Left ventricle myocardium superior (tissue), 1 donor: ENCODE measurements at regions not wholly inside any gene's neighbourhood (a gene's known extent, or its start where the extent isn't known, plus 50 kb on each side); places are given as distances from the start of the nearest gene placed in this dataset.
"Not testable (repeated sequence)": the region's sequence is repeated elsewhere in the genome, so short reads cannot be mapped to it uniquely, and the experiment has no call there.

Source experiments
- ATAC-seq: fragments of 200-7000 bp; cut with Tn5 transposase; one replicate; pipeline ENCODE4 v1.9.1; 2020; ENCODE audit warnings: mild to moderate bottlenecking, moderate library complexity
- DNase-seq: peaks from one replicate; pipeline ENCODE4 v3.0.0-alpha.2; 2020
- intact Hi-C: fragments of 100-400 bp; cut with micrococcal nuclease; formaldehyde crosslinking; loops from one replicate; pipeline ENCODE4 v1.11.0; 2022
- donor health status: DM: no; HTN: yes; CAD: no; lungs with severe emphysema.

DNA sequence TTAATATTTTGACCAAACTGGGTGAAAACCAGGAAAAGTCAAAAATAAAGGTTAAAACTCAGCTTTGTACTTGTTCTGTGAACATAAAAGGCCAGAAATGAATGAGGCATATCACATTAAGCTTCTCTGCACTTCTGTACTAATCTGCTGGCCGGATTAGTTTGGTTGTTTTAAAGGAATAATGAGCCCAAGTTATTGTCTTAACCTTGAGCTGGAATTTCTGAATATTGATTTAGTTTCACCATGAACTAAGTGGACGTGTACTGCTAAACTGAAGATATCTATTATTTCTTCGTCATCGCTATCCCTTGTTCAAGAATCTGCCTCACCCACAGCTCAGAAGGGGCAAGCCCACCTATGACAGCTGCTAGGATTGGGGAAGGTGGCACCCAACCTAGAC, 101.1 kb upstream of the FRMD4A start:
- ATAC-seq: no peak
- DNase-seq: no peak
- intact Hi-C loops: no loop called here

DNA sequence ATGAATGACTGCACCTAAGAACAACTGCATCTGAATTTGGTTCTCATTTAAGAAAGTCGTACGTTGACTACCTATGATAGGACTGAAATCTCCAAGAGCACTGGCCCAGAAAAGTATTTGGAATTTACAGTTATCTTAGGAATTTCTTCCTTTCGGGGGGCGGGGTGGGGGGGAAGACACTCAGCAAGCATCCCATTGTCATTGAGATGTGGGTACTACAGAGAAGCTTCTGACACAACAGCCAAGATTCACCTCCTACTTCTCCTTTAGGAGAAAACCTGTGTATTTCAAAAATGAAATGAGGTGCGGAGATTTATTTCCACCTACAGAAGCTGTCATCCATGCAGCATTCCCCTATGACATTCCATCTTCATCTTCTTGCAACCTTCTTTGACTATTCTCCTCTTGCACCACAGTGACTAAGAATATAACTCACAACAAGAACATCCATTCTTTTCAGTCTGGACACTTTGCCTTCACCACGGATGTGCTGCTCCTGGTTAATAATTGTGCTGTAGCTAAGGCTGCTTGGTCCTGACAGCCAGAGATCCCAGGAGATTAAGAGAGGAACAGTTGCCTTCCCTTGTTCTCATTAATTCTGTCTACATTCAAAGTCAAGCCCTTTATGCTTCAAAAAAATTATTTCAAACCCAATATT, 98.4 kb upstream of the FRMD4A start:
- ATAC-seq: no peak

DNA sequence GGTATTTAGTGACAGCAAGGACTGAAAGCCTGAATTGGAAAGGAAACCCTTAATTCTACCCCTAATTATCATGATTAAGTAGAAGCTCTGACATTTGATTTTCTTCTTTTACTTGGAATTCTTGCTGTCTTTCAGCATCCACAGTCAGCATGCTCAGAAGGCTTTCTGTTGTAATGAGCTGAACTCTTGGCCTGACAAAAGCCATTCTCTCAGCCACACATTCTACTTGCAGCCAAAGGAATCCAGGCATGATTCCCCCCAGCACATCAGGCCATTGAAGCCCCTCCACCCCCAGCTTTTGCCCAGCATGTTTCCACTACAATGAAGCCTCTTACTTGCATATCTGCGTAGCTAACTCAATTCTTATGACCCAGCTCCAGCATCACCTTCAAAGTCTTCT, 94.3 kb upstream of the FRMD4A start:
- intact Hi-C loops: no loop called here
- DNase-seq: no peak
- no peak for ATAC-seq

More for the DNA sequence above, 98.4 kb upstream of the FRMD4A start:
- intact Hi-C loops: no loop called here
- no peak for DNase-seq

DNA sequence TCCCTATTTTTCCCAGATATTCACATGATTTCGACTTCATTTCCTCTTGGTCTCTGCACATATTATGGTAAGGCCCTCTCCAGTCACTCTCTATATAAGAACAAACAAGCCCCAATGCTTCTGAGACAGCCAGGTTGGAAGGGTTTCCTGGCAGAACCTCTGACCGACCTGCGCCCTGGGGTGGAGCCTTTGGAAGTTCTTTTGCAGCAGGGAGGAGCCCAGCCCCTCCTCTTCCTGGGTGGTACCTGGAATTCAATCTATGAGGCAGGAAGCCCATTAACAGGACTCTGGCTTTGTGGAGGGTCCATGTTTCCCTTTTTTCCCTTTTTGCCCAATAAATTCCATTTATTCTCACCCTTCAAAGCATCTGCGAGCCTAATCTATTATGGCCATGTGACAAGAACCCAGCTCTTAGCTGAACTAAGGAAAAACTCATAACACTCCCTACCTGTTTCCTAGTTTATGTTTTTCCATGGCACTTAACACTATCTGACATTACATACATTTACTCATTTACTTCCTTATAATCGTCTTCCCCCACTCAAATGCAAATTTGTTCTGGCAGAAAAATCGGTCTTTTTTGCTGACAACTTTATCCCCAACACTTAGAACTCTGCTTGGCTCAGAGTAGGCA, 92.5 kb upstream of the FRMD4A start:
- intact Hi-C loops: no loop called here
- DNase-seq (no peak), ATAC-seq (no peak)

DNA sequence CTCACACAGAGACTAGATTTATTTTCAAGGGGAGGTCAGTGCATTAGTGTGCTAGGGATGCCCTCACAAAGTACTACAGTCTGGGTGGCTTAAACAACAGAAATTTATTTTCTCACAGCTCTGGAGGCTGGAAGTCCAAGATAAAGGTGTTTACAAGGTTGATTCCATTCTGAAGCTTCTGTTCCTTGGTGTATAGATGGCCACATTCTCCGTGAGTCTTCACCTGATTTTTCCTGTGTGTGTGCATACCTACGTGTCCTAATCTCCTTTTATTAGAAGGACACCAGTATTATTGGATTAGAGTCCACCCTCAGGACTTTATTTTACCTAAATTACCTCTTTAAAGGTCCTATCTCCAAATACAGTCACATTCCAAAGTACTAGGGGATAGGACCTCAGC, 91.7 kb upstream of the FRMD4A start:
- ATAC-seq: no peak
- intact Hi-C loops: no loop called here
- no peak for DNase-seq

- DNase-seq (no peak), ATAC-seq (no peak)
- intact Hi-C loops: no loop called here
Observed at GRCh38 chr10:14421941-14422340, 91.2 kb upstream of the FRMD4A start.

DNA sequence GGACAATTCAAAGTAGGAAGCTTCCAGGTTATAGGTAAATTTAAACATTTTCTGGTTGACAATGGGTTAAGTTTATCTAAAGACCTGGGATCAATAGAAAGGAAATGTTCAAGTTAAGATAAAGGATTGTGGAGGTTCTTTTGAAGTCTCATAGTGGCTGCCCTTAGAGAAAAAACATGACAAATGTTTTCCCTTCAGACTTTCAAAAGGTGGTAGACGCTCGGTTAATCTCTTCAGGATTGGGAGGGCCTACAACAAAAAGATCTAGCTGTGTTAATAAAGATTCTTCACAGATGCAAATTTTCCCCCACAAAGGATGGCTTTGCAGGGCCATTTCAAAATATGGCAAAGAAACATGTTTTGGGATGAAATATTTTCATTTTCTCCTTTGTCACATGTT, 86.6 kb upstream of the FRMD4A start:
- intact Hi-C loops, DNase-seq, ATAC-seq: not testable (repeated sequence)

- ATAC-seq (no peak), DNase-seq (no peak)
- intact Hi-C loops: no loop called here
Observed at GRCh38 chr10:14416308-14416700, 85.6 kb upstream of the FRMD4A start.

- intact Hi-C loops: no loop called here
- DNase-seq: no peak
- no peak for ATAC-seq
Observed at GRCh38 chr10:14415676-14416307, 85.1 kb upstream of the FRMD4A start.

GRCh38 chr10:14414901-14415300, 84.2 kb upstream of the FRMD4A start:
- intact Hi-C loops: no loop called here
- ATAC-seq (no peak), DNase-seq (no peak)

DNA sequence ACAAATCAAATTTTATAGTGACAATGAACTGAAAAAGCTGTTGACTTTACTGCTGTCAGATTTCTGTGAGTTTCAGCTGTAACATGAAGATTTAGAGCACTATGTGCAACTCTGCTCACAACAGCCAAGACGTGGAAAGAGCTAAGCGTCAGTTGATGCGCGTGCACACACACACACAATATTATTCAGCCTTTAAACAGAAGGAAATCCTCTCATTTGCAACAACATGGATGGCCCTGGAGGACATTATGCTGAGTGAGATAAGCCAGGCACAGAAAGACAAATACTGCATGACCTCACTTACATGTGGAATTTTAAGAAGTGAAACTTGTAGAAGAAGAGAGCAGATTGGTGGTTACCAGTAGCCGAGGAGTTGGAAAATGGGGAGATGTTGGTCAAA, 82.8 kb upstream of the FRMD4A start:
- DNase-seq (no peak), ATAC-seq (no peak)
- intact Hi-C loops: no loop called here

- intact Hi-C loops: no loop called here
Observed at GRCh38 chr10:14412624-14413023, 81.9 kb upstream of the FRMD4A start.

DNA sequence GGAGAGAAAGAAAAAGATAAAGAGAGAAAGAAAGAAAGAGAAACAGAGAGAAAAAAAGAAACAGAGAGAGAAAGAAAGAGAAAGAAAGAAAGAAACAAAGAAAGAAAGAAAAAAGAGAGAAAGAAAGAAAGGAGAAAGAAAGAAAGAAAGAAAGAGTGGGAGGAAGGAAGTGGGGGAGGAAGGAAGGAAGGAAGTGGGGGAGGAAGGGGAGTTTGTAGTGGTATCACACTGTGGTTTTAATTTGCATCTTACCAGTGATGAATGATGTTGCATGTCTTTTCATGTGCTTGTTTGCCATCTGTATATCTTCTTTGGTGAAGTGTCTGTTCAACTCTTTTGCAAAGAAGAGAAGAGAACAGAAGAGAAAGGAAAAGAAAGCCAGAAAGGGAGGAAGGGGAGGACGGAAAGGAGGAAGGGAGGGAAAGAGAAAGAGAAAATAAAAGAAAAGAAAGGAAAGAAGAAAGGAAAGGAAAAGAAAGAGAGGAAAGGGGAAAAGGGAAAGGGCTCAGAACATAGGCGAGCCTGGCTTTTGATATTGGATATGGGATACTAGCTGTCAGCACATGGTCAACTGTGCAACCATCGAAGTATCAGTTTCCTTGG, 79.2 kb upstream of the FRMD4A start:
- no peak for ATAC-seq
- no peak for DNase-seq
- intact Hi-C loops: no loop called here

More at GRCh38 chr10:14412624-14413023, 81.9 kb upstream of the FRMD4A start:
- ATAC-seq (no peak), DNase-seq (no peak)

GRCh38 chr10:14409247-14409646, 78.5 kb upstream of the FRMD4A start:
- intact Hi-C loops: no loop called here
- ATAC-seq (no peak), DNase-seq (no peak)

GRCh38 chr10:14408139-14408538, 77.4 kb upstream of the FRMD4A start:
- no peak for ATAC-seq
- intact Hi-C loops: no loop called here
- no peak for DNase-seq

GRCh38 chr10:14407567-14407966, 76.8 kb upstream of the FRMD4A start:
- intact Hi-C loops: no loop called here
- ATAC-seq (no peak), DNase-seq (no peak)

DNA sequence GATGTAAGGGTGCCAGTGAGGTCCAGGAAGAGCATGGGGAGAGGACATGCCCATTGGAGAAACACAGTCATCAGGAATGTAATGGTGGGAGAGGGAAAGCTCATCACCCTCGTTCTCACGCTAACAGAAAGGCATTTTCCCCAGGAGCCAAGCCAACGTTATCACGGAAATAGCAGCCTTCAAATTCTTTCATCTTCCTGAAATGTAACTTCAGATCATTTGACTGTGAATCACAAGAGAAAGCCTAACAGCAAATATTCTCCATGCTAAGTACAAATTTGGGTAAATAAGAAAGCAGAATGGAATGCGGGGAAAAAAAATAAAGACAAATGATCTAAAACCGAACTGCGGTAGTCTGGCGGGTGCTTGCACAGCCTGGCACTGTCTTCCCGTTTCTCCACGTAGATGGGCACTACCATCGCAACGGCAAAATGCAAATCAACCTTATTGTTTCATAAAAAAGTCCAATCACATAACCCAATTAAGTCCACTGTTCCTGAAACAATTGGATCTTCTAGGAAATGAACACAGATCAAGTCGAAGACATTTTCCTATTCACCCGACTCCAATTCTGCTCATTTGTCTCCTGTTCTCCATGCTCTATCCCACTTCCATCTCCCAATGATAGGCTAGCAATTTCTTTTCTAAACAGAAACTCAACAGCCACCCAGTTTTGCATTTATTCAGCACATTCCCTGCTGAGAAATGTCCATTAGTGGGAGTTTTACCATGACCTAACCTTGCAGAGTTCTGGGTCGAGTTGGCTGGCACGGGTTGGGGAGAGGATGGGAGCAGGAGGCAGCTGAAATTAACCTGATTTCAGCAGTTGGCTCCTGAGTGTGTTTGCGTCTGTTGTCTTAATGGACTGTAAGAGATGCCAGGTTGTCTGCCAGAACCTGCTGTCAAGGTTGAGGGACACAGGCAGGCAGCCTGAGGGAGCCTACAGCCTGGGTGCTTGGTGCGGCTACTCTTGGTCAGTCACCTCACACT, 74.6 kb upstream of the FRMD4A start:
- DNase-seq: no peak
- intact Hi-C loops: no loop called here
- no peak for ATAC-seq

DNA sequence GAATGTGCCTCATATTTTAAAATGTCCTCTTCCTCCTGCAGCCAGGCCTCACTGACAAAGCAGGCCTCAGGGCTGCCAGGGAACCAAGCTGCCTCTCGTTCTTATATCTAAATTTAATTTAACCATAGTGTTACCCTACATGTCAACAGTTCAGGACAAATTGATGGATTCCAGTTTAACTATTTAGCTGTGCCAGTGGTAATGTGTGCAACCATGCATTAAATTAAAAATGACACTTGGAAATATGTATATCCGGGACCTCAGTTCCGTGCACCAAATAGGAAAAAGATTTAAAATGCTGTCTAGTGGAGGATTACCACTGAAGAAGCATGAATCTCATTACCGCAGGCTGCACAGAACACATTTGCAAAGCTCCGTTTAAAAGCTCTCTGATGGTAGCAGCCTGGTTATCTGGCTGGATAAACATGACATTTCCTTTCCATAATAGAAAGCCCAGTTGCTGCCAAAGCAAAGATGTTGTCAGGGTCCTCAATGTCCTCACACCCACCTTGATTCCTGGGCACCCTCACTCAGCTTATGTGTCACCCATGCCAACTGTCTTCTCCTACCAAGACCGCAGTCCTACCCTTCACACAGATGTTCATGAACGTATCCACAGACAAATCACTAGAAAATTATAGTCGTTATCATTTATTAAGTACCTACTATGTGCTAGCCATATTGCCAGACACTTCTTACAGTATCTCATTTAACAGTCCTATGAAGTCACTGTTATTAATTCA, 73.3 kb upstream of the FRMD4A start:
- intact Hi-C loops: no loop called here

GRCh38 chr10:14403359-14403758, 72.6 kb upstream of the FRMD4A start:
- no peak for DNase-seq
- no peak for ATAC-seq
- intact Hi-C loops: no loop called here

More for the DNA sequence above, 73.3 kb upstream of the FRMD4A start:
- DNase-seq: no peak
- ATAC-seq: no peak
